CD14-positive monocyte (primary cell): ENCODE measurements at regions not wholly inside any gene's neighbourhood (a gene's known extent, or its start where the extent isn't known, plus 50 kb on each side); places are given as distances from the start of the nearest gene placed in this dataset.

Source experiments
- DNase-seq, 3 donors: peaks; one replicate each; pipeline ENCODE4 v3.0.0-alpha.2; 2011 to 2022
- H2AFZ ChIP-seq: 2 replicates; pipeline ENCODE4 v1.6.0; 2012; ENCODE audit warnings: mild to moderate bottlenecking, low read depth, low read length, inconsistent platforms; ENCODE audit not compliant: insufficient read depth, poor library complexity, severe bottlenecking
- H3K27ac ChIP-seq, 2 donors: 1 replicate in 1 of 2; 2 replicates in 1 of 2; pipeline ENCODE4 v1.5.1; 2012 to 2013; ENCODE audit warnings: low read length in 2 of 2, control low read depth in 1 of 2, inconsistent platforms in 1 of 2, low read depth in 1 of 2, mild to moderate bottlenecking in 1 of 2
- H3K27me3 ChIP-seq, 2 donors: one replicate each; pipeline versions ENCODE4 v1.6.0 to v1.6.1; 2011 to 2013; ENCODE audit warnings: low read length in 2 of 2; ENCODE audit not compliant: control insufficient read depth in 2 of 2, insufficient read depth in 2 of 2
- H3K36me3 ChIP-seq, 2 donors: replicated peaks in 1 of 2; 1 replicate in 1 of 2; 2 replicates in 1 of 2; pipeline versions ENCODE4 v1.5.1 to v1.6.1; 2012 to 2013; ENCODE audit warnings: low read length in 2 of 2, control low read depth in 1 of 2, inconsistent platforms in 1 of 2, mild to moderate bottlenecking in 1 of 2; ENCODE audit not compliant: insufficient read depth in 2 of 2, control insufficient read depth in 1 of 2
- H3K4me1 ChIP-seq, 2 donors: 1 replicate in 1 of 2; 2 replicates in 1 of 2; pipeline versions ENCODE4 v1.5.1 to v1.6.1; 2012 to 2013; ENCODE audit warnings: low read length in 2 of 2, control low read depth in 1 of 2, inconsistent platforms in 1 of 2, mild to moderate bottlenecking in 1 of 2, moderate library complexity in 1 of 2; ENCODE audit not compliant: insufficient read depth in 2 of 2, control insufficient read depth in 1 of 2
- H3K4me2 ChIP-seq: replicated peaks from 2 replicates; pipeline ENCODE3; 2012; ENCODE audit warnings: low read length, moderate library complexity, mild to moderate bottlenecking; ENCODE audit not compliant: poor library complexity, severe bottlenecking; ENCODE audit errors: extremely low read depth
- H3K4me3 ChIP-seq, 3 experiments: fragments of 200-600 bp in 1 of 3; sonication (generic) in 1 of 3; replicated peaks in 1 of 3; 1 replicate in 2 of 3; 2 replicates in 1 of 3; pipeline ENCODE4 v1.5.1; 2011 to 2013; ENCODE audit warnings: low read length in 3 of 3, mild to moderate bottlenecking in 3 of 3, control low read depth in 2 of 3, low read depth in 2 of 3, inconsistent platforms in 1 of 3, moderate library complexity in 1 of 3
- H3K79me2 ChIP-seq: 2 replicates; pipeline ENCODE4 v1.6.0; 2012; ENCODE audit warnings: mild to moderate bottlenecking, control low read depth, inconsistent platforms, low read length, moderate library complexity; ENCODE audit not compliant: insufficient read depth
- H3K9ac ChIP-seq: 2 replicates; pipeline ENCODE4 v1.6.0; 2017; ENCODE audit warnings: low read length, mild to moderate bottlenecking; ENCODE audit not compliant: insufficient read depth, poor library complexity, severe bottlenecking
- H3K9me3 ChIP-seq, 2 donors: replicated peaks in 1 of 2; 1 replicate in 1 of 2; 2 replicates in 1 of 2; pipeline versions ENCODE4 v1.5.1 to v1.6.1; 2012 to 2013; ENCODE audit warnings: low read length in 2 of 2, control low read depth in 1 of 2; ENCODE audit not compliant: control insufficient read depth in 1 of 2, insufficient read depth in 1 of 2
- H4K20me1 ChIP-seq: 2 replicates; pipeline ENCODE4 v1.6.0; 2012; ENCODE audit warnings: mild to moderate bottlenecking, low read length, control low read depth, moderate library complexity; ENCODE audit not compliant: insufficient read depth
- H3K27ac Mint-ChIP-seq, 7 donors: one replicate each; pipeline ENCODE4 v1.8.0; 2020; ENCODE audit warnings: mild to moderate bottlenecking in 7 of 7, mixed read lengths in 7 of 7, moderate library complexity in 6 of 7, inconsistent platforms in 2 of 7
- H3K27me3 Mint-ChIP-seq, 3 donors: one replicate each; pipeline ENCODE4 v1.8.0; 2021 to 2022; ENCODE audit warnings: low read depth in 3 of 3, mild to moderate bottlenecking in 3 of 3, mixed read lengths in 3 of 3, moderate library complexity in 3 of 3, inconsistent platforms in 1 of 3
- H3K36me3 Mint-ChIP-seq, 2 donors: one replicate each; pipeline ENCODE4 v1.8.0; 2020; ENCODE audit warnings: mixed read lengths in 2 of 2, inconsistent platforms in 1 of 2, mild to moderate bottlenecking in 1 of 2
- H3K4me1 Mint-ChIP-seq: one replicate; pipeline ENCODE4 v1.8.0; 2020; ENCODE audit warnings: mild to moderate bottlenecking, mixed read lengths
- H3K4me3 Mint-ChIP-seq, 2 donors: one replicate each; pipeline ENCODE4 v1.8.0; 2020; ENCODE audit warnings: mild to moderate bottlenecking in 2 of 2, mixed read lengths in 2 of 2, moderate library complexity in 1 of 2
- H3K9me3 Mint-ChIP-seq, 7 donors: one replicate each; pipeline ENCODE4 v1.8.0; 2020 to 2022; ENCODE audit warnings: mixed read lengths in 7 of 7, mild to moderate bottlenecking in 6 of 7, moderate library complexity in 6 of 7, inconsistent platforms in 2 of 7
- CTCF ChIP-seq: fragments of 200-600 bp; IDR thresholded peaks from one replicate; pipeline ENCODE4 v1.8.0; 2022; ENCODE audit warnings: antibody characterized with exemption, mild to moderate bottlenecking
- WGBS: methylation state at CpG from one replicate; pipeline ENCODE4 v1.1.5; 2013; ENCODE audit warnings: missing lambda C conversion rate; ENCODE audit not compliant: insufficient coverage; 5-methylcytosine and 5-hydroxymethylcytosine counted together
- intact Hi-C, 2 donors: fragments of 100-400 bp; cut with micrococcal nuclease; formaldehyde crosslinking; loops; one replicate each; pipeline versions ENCODE4 v1.15.0 to v1.15.1; 2023

GRCh38 chr17:6244253-6244652 lies 174.1 kb downstream of the WSCD1 start:
- no peaks in the 10 kb centered on the region for H3K27me3 ChIP-seq
- Mint-ChIP-seq H3K4me1 (no peaks in the 10 kb centered on the region), H3K4me3 (no peak overlapping the region), H3K9me3 (peaks cover 0 to 4% (median 0%) of the 10 kb centered on the region in 7 donors), H3K27me3 (peaks cover 7 to 10% (median 9%) of the 10 kb centered on the region in 3 donors), H3K36me3 (no peaks in the 10 kb centered on the region), H3K27ac (no peak overlapping the region)
- no peak overlapping the region for H3K9ac ChIP-seq
- no peaks in the 10 kb centered on the region for H3K36me3 ChIP-seq
- WGBS = 81% methylated on average over 3 of the region's 5 CpGs
- no peak overlapping the region for H3K4me3 ChIP-seq
- DNase-seq = no peak
- no peak overlapping the region for H3K4me2 ChIP-seq
- H3K27ac ChIP-seq = no peak overlapping the region
- no peak for TF ChIP-seq CTCF
- H2AFZ ChIP-seq = no peak overlapping the region
- H3K79me2 ChIP-seq = no peaks in the 10 kb centered on the region
- no peaks in the 10 kb centered on the region for H3K4me1 ChIP-seq
- intact Hi-C loops = no loop called here
- no peaks in the 10 kb centered on the region for H3K9me3 ChIP-seq
- no peaks in the 10 kb centered on the region for H4K20me1 ChIP-seq

GRCh38 chr17:6243186-6243585 lies 173.0 kb downstream of the WSCD1 start:
- Mint-ChIP-seq H3K27ac (no peak overlapping the region), H3K36me3 (no peaks in the 10 kb centered on the region), H3K4me1 (no peaks in the 10 kb centered on the region), H3K27me3 (peaks cover 11 to 13% (median 11%) of the 10 kb centered on the region in 3 donors), H3K9me3 (peaks cover 0 to 5% (median 0%) of the 10 kb centered on the region in 7 donors), H3K4me3 (no peak overlapping the region)
- no peaks in the 10 kb centered on the region for H3K4me1 ChIP-seq
- intact Hi-C loops = no loop called here
- H3K9me3 ChIP-seq = no peaks in the 10 kb centered on the region
- H3K9ac ChIP-seq = no peak overlapping the region
- peaks cover 0 to 4% of the 10 kb centered on the region in 2 donors for H3K27me3 ChIP-seq
- no peak for TF ChIP-seq CTCF
- no peaks in the 10 kb centered on the region for H3K79me2 ChIP-seq
- H4K20me1 ChIP-seq = no peaks in the 10 kb centered on the region
- no peaks in the 10 kb centered on the region for H3K36me3 ChIP-seq
- no peak for DNase-seq
- H3K4me2 ChIP-seq = no peak overlapping the region
- no peak overlapping the region for H2AFZ ChIP-seq
- no peak overlapping the region for H3K27ac ChIP-seq
- no peak overlapping the region for H3K4me3 ChIP-seq
